ENCODE measurements at regions not wholly inside any gene's neighbourhood (a gene's known extent, or its start where the extent isn't known, plus 50 kb on each side); places are given as distances from the start of the nearest gene placed in this dataset.

- TF ChIP-seq REST (IDR thresholded peaks at IDR 0.05; ENCODE audit: insufficient read depth in 1 of 2, low read depth in 2 of 2, low read length in 2 of 2) (no peak), POLR2AphosphoS5 (IDR thresholded peaks at IDR 0.05; ENCODE audit: low read depth, low read length) (no peak), TAF1 (IDR thresholded peaks at IDR 0.05; ENCODE audit: borderline replicate concordance, insufficient read depth, low read length) (no peak), SIN3A (IDR thresholded peaks at IDR 0.05; ENCODE audit: borderline replicate concordance, insufficient read depth, low read length) (no peak)
These were observed 450.7 kb downstream of the TYW1 start for GRCh38 chr7:67447297-67447696.

Measured in PFSK-1 (cell line).